ENCODE measurements at regions not wholly inside any gene's neighbourhood (a gene's known extent, or its start where the extent isn't known, plus 50 kb on each side); places are given as distances from the start of the nearest gene placed in this dataset.
"Not testable (repeated sequence)": the region's sequence is repeated elsewhere in the genome, so short reads cannot be mapped to it uniquely, and the experiment has no call there.

DNA sequence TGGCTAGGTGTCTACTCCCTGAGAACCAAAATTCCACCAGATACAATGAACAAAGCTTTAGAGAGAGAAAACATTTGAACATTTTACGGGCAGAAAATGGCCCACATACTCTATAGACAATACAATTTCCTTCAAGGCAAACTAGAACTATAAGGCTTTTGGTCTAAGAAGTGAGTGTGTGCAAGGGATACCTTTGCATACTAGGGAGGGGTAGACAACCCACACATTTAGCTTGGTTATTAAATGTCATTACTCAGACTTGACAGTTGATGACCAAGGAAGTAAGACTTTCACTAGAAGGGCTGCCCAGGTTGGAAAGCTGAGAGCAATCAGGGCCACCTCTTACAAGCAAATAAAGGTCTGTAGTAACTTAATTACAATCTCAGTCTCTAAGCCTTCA lies 64.0 kb upstream of the PLEKHM1 start:
- not testable (repeated sequence) for DNase-seq

DNA sequence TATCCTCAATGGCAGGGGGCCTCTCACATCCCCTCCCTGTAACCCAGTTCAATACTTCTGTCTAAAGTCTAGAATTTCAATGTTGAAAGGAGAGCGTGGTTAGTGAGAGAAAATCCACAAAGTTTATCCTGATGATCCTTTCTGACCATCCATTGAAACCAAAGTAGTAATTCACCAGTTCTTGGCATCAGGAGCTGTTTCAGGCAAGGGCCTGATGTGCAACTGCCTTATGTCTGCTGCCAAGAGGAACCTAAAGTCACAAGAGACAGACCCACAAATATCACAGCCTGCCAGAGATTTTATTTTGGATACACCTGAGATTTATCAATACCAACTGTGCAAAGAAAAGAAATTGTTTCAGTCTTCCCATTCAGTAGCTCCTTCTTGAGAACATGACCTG lies 68.3 kb upstream of the PLEKHM1 start:
- not testable (repeated sequence) for DNase-seq

DNA sequence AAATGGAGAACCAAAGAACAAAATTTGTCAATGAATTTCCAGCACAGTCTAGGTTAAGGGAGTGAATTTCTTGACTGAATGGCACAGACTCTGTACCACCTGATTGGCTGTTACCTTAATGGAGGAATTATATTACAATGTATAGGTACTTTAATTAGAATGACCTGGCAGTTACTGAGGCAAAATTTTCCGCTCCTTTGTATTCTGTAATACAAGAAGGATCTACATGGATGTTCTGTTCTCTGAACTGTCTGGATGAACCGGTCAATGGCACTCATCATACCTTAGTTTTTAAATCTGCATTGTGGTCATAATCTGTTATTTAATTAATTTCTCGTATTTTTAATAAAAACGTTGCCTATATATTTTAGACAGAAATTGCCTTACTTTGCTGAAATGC lies 72.3 kb upstream of the PLEKHM1 start:
- not testable (repeated sequence) for DNase-seq

DNA sequence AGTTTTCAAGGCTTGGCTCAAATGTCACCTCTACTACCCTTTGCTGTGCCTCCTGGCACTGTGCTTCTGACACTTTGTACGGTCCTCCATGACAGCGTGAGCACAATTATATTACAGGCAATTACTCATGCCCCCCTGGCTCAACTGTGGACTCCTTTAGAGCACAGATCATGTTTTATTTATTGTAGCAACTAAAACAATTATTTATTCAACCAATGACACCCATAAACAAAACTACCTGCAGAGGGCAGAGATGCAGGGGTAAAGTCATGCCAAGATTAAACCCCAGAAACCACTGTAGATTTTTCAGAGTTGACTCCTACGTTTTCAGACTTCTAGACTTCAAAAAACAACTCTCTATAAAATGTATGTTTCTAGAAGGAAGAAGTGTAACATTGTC lies 72.8 kb upstream of the PLEKHM1 start:
- DNase-seq = not testable (repeated sequence)

DNA sequence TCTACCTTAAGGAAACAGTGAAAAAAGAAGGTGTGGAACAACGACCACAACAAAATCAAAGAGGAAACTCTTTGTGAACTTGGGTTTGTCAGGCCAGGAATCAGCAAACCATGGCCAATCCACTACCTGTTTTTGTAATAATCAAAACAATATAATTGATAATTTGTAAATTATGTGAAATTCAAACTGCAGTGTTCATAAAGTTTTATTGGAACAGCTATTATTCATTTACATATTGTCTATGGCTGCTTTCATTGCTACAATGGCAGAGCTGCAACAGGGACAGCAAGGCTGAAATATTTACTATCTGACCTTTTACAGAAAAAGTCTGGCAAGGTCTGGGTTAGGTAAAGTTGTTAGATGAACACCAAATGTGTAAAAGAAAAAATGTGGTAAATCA lies 77.8 kb upstream of the PLEKHM1 start:
- DNase-seq = not testable (repeated sequence)

DNA sequence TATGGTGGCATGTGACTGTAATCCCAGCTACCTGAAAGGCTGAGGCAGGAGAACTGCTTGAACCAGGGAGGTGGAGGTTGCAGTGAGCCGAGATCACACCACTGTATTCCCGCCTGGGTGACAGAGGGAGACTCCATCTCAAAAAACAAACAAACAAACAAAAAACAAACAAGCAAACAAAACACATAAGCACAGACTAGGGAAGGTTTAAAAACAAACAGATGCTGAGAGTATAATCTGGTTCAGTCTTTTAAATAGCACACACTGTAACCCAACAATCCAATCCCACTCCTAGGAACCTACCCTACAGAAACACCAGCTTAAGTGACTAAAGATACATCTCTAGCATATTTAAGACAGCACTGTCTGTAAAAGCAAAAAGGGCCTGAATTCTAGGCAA lies 82.8 kb upstream of the PLEKHM1 start:
- DNase-seq = not testable (repeated sequence)

DNA sequence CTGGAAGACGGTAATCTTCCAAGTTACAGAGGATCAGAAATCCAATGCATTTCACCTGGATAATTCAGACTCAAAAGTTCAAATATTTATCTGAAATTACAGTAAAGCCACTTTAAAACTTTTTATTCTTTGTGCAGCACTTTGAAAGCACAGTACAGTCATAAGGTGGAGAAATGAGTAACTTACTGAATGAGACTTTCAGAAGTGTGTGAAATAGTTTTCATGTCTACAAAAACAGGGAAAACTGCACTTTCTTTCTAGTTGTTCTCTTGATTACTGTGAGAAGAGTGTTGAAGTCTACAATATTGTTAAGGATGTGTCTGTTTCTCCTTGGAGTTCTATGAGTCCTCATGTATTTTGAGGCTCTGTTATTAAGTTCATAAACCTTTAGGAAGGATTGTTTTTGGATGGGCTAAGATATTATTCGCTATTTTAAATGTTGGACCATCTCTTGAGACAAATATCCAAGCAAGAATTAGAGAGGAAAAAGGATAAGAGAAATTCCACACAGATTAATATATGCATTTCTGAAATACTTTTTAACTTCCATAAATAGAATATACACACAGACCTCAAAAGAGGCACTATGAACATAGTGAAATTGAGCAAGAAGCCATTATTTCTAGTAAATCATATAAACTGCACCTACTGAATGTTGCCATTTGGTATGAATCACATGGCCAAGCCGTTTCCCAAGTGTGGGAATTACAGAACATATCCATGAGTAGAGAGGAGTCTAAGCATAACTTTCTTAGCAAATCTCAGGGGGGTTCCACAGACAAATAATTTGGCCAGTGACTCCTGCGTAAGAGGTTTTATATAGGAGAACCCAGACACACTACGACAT lies 83.6 kb upstream of the PLEKHM1 start:
- DNase-seq = no peak

DNA sequence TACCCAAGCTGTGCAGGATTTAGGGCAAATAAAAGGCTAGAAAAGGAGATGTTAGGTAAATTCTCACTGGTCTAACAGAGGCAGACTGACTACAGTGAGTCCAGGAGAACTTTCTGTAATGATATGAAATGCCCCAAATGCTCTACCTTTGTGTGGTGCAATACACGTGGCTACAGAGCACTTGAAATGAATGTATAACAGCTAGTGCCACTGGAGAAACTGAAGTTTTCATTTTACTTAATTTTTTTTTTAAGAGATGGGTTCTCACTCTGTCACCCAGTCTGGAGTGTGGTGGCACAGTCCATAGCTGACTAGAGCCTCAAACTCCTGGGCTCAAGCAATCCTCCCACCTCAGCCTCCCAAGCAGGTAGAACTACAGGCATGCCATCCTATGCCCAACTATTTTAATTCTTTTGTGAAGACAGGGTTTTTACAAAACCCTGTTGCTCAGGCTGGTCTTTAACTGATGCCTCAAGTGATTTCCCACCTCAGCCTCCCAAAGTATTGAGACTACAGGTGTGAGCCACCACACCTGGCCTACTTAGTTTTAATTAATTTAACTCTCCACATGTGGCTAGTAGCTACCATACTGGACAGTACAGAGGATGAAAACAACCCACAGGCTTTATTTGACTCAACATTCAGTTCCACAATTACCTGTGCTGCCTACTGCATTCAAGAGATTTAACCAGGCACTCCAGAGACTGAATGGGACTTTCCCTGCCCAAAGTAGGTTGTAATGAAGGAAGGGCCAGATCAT lies 84.8 kb upstream of the PLEKHM1 start:
- DNase-seq = no peak

DNA sequence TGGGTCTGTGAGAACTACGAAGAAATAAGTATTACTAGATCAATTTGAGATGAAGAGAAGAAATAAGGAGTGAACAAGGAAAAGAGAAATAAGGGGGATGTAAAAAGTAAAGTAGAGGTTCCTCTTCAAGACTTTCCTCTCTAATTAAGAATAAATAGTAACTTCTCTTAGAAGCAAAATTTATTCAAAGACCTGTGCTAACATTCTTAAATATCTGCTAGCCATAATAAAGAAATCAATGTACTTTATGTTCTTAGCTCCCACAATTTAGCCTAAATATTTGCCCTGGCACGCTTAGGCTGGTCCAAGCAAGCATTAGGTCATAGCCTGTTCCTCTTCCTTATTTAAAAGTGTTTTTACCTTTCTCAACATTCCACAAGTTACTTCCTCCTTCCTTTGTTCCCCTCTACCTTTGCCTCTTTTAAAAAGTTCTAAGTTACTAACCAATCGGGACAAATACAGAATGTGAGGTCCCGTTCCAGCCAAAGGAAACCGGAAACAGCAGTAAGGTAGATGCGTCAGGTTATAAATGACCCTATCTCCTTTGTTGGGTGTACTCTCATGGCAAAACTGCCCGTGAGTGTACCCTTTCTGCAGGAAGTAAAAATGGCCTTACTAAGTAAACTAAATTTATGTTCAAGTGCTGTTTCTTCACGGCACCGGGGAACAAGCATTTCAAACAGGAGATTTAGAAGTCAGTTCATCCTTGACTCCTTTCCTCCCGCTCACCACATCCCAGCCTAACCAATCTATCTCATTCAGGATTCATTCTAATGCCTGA lies 86.2 kb upstream of the PLEKHM1 start:
- not testable (repeated sequence) for DNase-seq

DNA sequence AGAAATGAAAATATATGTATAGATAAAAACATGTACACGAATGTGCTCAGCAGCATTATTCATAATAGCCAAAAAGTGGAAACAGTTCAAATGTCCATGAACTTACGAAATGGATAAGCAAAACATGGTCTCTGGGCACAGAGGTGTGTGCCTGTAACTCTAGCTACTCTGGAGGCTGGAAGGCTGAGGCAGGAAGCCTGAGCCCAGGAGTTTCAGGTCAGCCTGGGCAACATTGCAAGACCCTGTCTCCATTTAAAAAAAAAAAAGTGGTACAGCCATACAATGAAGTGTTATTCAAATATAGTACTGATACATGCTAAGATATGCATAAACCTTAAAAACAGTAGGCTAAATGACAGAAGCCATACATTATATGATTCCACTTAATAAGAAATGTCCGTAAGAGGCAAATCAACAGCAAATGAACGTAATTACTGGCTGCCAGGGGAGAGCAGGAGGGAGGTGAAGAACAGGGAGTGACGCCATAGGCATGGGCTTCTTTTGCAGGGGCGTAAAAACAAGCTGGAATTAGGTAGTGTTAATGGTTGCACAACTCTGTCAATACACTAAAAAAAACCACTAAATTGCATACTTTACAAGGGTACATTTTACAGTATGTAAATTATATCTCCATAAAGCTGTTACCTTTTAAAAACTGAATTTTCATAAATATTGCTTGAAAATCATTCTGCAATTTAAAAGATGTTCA lies 87.2 kb upstream of the PLEKHM1 start:
- no peak for DNase-seq

DNA sequence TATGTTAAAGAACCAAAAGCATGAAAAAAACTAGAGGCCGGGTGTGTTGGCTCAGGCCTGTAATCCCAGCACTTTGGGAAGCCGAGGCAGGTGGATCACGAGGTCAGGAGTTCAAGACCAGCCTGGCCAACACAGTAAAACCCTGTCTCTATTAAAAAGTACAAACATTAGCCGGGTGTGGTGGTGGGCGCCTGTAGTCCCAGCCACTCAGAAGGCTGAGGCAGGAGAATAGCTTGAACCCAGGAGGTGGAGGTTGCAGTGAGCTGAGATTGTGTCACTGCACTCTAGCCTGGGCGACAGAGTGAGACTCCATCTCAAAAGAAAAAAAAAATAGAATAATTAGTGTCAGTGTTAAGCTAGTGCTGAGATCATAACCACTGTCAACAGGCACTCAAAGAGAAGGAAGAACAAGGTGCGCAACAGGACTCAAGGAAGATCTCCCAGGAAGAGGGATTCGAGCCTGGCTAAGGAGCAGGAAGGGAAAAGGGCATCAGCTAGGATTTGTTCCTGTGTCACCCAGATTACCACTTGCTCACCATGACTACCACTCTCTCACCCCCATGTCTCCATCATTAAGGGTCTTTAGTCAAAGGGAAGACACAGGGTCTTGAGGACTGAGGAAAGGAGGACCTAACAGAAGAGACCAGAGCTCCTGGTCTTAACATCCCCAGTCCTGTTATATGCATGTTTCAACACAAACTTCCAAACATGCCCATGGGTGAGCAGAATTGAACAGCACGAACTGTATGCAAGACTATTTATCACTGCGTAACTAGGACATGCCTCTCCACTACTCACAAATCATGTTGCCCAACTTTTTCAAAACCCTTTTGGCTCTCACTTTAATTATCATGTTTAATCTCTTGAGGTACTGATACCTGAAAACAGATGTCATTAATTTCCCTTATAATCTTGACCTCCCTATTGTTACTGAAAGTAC lies 88.3 kb upstream of the PLEKHM1 start:
- DNase-seq = no peak

DNA sequence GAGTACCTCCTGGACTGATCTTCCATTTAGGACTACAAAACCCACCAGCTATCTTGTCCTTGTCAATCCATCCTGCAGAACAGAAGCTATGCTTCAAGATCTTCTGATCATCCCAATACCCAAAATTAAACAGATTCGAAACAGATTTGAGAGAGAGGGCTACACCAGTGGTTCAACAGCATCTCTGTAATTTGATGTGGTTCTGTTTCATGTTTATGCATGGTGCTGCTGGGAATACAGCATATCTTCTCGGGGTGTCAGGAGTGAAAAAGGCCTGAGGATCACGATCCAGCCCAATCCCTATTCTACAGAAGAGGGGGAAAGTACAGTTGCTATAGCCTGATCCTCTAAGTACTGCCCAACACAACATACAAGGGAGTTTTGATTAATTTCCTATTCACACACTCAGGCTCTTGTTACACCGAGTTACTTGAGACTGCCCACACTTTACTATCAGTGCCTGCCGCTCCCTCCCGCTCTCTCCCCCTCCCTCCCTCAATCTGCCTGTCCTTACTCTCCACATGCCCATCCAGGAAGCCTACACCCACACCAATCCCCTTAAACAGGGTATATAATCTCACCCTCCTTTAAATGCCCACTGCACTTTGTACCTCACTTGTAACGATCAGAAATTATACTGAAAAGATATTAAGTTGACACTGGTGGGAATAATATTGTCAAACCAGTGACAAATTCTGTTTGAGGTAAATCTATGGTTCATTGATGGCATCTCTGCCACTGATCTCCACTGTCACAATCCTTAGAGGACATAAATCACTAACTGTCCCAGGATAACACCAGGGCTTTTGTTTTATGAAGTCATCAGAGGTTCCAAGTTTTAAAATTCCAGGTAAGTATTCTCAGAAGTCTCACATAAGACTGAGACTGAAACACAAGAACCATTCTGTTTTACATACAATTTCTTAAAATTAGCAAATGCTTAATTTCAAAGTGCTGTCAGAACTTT lies 89.3 kb upstream of the PLEKHM1 start:
- no peak for DNase-seq

DNA sequence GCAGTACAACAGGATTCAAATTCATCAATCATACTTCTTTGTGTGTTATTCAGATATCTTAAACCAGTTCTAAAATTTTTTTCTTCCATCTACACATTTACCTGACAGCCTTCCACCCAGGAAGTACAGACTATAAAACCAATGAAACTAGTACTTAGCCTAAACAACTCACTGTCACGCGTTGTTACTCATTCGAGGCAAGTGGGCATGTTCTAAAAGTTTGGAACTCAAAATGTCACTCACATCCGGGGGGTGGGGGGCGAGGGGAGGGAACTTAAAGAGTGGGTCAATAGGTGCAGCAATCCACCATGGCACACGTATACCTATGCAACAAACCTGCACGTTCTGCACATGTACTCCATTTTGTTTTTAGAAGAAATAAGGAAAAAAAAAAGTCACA lies 90.4 kb upstream of the PLEKHM1 start:
- no peak for DNase-seq

DNA sequence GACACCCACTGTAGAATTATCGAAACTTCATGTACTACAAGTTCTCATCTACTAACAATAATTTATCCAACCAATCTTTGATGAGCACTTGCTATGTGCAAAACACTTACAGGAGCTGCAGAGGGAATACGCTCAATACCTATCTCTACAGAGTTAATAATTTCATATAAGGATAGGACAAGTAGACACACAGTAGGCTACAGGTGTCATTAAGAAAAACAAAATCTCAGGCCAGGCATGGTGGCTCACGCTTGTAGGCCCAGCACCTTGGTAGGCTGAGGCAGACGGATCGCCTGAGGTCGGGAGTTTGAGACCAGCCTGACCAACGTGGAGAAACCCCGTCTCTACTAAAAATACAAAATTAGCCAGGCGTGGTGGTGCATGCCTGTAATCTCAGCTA lies 91.3 kb upstream of the PLEKHM1 start:
- DNase-seq = no peak

DNA sequence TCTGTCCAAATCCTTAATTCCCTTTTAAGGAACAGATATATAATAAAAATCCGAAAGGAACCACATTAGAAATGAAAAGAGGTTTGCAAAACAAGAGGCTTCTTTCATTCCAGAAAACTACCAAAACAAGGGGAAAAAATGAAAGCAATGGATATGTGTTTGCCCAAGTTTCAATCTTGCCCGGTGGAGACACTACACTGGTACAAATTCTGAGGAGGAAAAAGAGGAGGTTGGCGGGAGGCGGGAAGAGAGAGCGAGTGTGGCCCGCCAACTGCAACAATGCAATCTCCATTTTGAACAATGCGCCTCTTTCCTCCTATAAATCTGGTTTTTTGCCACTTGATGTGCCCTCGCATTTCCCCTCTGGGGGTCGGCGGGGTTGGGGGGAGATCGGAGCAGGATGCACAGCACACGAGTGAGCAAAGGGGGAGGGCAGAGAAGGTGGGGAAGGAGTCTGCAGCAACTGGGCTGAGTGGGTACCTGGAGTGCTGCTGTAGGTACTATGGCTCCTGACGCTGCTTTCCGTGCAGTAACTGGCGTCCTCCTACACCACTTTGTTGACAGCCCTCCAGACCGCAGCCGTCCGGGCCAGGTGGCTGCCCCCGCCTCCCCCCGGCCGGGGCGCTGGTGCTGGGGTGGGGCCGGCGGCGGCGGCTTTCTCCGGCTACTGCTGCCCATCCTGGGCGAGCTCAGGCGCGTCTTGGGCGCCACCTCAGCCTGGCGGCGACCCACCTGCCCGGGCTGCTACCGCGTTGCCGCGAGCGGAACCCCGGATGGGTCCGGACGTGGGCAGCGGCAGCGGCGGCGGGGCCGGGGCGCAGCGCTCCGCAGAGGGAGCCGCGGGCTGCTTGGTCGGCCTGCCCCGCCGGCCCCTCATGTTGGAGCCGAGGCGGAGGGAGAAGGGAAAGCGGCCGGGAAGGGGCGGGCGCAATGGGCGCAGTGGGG lies 93.8 kb upstream of the PLEKHM1 start:
- peak; percentile 89 for DNase-seq

DNA sequence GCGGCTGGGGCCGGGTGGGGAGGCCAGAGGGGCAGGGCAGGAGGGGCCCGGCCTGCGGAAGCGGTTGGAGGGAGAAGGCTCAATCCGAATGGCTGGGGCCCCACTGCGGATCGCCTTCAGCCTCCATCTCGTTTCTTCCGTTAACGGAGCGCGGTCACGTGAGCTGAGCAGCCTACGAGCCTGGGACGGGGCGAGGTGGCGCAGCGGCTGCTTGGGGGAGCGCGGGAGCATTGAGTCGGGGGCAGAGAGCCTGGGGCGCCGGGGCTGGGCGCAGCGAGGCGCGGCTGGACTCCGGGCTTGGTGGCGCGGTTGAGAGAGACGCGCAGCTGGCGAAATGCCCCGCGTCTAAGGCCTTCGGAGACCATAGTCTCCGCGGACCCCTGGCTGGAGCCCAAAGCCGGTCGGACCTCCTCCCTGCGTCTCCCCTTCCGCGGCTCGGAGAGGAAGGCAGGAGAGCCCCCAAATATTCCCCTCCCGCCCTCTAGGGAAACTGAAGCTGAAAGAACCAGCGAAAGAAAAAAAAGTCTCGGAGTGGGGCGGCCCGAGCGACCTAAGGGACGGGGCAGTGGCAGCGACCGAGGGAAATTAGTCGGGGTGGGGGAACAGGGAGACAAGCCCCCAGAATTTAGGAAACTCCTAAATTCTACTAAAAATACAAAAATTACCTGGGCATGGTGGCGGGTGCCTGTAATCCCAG lies 94.7 kb upstream of the PLEKHM1 start:
- DNase-seq = peak; percentile 94

DNA sequence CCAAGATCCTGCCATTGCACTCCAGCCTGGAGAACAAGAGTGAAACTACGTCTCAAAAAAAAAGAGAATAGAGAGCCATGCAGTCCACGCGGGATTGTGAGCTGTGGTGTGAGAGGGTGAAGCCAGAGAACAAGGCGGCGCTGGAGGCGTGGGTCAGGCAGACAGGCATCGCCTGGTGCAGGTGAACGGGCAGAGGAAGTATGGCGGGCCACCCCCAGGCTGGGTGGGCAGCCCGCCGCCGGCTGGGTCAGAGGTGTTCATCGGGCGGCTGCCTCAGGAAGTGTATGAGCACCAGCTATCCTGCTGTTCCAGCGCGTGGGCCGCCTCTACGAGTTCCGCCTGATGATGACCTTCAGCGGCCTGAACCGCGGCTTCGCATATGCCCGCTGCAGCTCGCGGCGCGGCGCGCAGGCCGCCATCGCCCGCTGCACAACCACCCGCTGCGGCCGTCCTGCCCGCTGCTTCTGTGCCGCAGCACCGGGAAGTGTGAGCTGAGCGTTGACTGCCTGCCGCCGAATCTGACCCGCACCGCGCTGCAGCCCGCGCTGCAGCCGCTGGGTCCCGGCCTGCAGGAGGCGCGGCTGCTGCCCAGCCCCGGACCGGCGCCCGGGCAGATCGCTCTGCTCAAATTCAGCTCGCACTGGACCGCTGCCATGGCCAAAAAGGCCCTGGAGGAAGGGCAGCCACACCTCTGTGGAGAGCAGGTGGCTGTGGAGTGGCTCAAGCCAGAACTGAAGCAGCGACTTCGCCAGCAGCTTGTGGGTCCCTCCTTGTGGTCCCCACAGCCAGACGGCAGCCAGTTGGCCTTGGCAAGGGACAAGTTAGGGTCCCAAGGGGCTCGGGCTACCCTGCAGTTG lies 95.5 kb upstream of the PLEKHM1 start:
- DNase-seq = peak; percentile 70

DNA sequence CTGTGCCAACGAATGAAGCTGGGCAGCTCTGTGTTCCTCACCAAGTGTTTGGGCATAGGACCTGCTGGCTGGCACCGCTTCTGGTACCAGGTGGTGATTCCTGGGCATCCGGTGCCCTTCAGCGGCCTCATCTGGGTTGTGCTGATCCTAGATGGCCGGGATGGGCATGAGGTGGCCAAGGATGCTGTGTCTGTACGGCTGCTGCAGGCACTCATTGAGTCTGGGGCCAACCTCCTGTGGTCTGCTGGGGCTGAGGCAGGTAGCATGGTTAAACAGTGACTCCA lies 96.1 kb upstream of the PLEKHM1 start:
- not testable (repeated sequence) for DNase-seq
